ENCODE measurements at regions not wholly inside any gene's neighbourhood (a gene's known extent, or its start where the extent isn't known, plus 50 kb on each side); places are given as distances from the start of the nearest gene placed in this dataset.

DNA sequence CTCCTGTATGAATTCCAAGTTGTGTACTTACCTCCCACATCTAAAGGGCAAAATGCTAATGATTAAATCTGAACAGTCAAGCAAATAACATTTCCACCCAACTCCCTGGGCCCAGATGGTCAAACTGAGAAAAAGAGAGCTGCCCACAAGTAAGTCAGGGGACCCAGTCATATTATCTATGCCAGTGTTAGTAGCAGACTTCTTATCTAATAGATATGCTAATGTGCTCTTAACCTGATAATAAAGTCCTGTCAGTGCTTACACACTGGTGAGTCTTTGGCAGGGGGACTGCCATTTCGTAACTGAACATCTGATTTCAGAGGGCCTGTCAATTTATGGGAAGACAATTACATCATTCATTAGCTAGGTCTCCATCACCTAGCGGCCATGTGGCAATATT is 292.3 kb upstream of the WWC1 start:
- Histone ChIP-seq H3K4me3 (ENCODE audit: low read depth in 1 of 3, low read length in 3 of 3) (no peak overlapping the region), H3K36me3 (ENCODE audit: control insufficient read depth in 4 of 4, insufficient read depth in 3 of 4, low read depth in 1 of 4, low read length in 3 of 4) (no peaks in the 10 kb centered on the region), H3K9me3 (ENCODE audit: control insufficient read depth in 4 of 4, low read length in 3 of 4) (no peaks in the 10 kb centered on the region), H3K27ac (ENCODE audit: low read depth in 1 of 2, low read length in 2 of 2) (no peak overlapping the region), H3K27me3 (ENCODE audit: control insufficient read depth in 4 of 4, insufficient read depth in 4 of 4, low read length in 3 of 4) (no peaks in the 10 kb centered on the region), H3K4me1 (ENCODE audit: control insufficient read depth in 4 of 4, insufficient read depth in 4 of 4, low read length in 3 of 4) (no peaks in the 10 kb centered on the region), H3K9ac (ENCODE audit: low read depth in 1 of 2, low read length in 2 of 2) (no peak overlapping the region)
- 41% methylated on average over 2 of the region's 2 CpGs for WGBS
- DNase-seq (ENCODE audit: low spot score) = no peak
- TF ChIP-seq JUND (IDR thresholded peaks at IDR 0.05) (no peak), FOXA1 (IDR thresholded peaks at IDR 0.05) (no peak), NR2F2 (IDR thresholded peaks at IDR 0.05) (no peak), RXRA (IDR thresholded peaks at IDR 0.05) (no peak), EGR1 (IDR thresholded peaks at IDR 0.05; ENCODE audit: low read depth in 2 of 2) (no peak), FOXA2 (IDR thresholded peaks at IDR 0.05) (no peak), RAD21 (IDR thresholded peaks at IDR 0.05) (no peak), YY1 (IDR thresholded peaks at IDR 0.05) (no peak), SP1 (IDR thresholded peaks at IDR 0.05) (no peak), HNF4A (conservative IDR thresholded peaks at IDR 0.05) (no peak), HNF4G (IDR thresholded peaks at IDR 0.05) (no peak), TAF1 (conservative IDR thresholded peaks at IDR 0.05) (no peak), GABPA (IDR thresholded peaks at IDR 0.05 in 1 of 2, conservative IDR thresholded peaks at IDR 0.05 in 1 of 2) (no peak)
- TF ChIP-seq, protein P1, sequence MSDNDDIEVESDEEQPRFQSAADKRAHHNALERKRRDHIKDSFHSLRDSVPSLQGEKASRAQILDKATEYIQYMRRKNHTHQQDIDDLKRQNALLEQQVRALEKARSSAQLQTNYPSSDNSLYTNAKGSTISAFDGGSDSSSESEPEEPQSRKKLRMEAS (IDR thresholded peaks at IDR 0.05) = no peak
- TF ChIP-seq, protein P2, sequence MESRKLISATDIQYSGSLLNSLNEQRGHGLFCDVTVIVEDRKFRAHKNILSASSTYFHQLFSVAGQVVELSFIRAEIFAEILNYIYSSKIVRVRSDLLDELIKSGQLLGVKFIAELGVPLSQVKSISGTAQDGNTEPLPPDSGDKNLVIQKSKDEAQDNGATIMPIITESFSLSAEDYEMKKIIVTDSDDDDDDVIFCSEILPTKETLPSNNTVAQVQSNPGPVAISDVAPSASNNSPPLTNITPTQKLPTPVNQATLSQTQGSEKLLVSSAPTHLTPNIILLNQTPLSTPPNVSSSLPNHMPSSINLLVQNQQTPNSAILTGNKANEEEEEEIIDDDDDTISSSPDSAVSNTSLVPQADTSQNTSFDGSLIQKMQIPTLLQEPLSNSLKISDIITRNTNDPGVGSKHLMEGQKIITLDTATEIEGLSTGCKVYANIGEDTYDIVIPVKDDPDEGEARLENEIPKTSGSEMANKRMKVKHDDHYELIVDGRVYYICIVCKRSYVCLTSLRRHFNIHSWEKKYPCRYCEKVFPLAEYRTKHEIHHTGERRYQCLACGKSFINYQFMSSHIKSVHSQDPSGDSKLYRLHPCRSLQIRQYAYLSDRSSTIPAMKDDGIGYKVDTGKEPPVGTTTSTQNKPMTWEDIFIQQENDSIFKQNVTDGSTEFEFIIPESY (IDR thresholded peaks at IDR 0.05) = no peak
- TF ChIP-seq, protein P3, sequence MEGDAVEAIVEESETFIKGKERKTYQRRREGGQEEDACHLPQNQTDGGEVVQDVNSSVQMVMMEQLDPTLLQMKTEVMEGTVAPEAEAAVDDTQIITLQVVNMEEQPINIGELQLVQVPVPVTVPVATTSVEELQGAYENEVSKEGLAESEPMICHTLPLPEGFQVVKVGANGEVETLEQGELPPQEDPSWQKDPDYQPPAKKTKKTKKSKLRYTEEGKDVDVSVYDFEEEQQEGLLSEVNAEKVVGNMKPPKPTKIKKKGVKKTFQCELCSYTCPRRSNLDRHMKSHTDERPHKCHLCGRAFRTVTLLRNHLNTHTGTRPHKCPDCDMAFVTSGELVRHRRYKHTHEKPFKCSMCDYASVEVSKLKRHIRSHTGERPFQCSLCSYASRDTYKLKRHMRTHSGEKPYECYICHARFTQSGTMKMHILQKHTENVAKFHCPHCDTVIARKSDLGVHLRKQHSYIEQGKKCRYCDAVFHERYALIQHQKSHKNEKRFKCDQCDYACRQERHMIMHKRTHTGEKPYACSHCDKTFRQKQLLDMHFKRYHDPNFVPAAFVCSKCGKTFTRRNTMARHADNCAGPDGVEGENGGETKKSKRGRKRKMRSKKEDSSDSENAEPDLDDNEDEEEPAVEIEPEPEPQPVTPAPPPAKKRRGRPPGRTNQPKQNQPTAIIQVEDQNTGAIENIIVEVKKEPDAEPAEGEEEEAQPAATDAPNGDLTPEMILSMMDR (IDR thresholded peaks at IDR 0.05; ENCODE audit: low read depth, low read length, missing input control) = no peak
- TF ChIP-seq, protein P4, sequence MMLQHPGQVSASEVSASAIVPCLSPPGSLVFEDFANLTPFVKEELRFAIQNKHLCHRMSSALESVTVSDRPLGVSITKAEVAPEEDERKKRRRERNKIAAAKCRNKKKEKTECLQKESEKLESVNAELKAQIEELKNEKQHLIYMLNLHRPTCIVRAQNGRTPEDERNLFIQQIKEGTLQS (IDR thresholded peaks at IDR 0.05) = no peak
- TF ChIP-seq, protein P5, sequence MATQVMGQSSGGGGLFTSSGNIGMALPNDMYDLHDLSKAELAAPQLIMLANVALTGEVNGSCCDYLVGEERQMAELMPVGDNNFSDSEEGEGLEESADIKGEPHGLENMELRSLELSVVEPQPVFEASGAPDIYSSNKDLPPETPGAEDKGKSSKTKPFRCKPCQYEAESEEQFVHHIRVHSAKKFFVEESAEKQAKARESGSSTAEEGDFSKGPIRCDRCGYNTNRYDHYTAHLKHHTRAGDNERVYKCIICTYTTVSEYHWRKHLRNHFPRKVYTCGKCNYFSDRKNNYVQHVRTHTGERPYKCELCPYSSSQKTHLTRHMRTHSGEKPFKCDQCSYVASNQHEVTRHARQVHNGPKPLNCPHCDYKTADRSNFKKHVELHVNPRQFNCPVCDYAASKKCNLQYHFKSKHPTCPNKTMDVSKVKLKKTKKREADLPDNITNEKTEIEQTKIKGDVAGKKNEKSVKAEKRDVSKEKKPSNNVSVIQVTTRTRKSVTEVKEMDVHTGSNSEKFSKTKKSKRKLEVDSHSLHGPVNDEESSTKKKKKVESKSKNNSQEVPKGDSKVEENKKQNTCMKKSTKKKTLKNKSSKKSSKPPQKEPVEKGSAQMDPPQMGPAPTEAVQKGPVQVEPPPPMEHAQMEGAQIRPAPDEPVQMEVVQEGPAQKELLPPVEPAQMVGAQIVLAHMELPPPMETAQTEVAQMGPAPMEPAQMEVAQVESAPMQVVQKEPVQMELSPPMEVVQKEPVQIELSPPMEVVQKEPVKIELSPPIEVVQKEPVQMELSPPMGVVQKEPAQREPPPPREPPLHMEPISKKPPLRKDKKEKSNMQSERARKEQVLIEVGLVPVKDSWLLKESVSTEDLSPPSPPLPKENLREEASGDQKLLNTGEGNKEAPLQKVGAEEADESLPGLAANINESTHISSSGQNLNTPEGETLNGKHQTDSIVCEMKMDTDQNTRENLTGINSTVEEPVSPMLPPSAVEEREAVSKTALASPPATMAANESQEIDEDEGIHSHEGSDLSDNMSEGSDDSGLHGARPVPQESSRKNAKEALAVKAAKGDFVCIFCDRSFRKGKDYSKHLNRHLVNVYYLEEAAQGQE (IDR thresholded peaks at IDR 0.05) = no peak

Data from liver (tissue), 8 donors.